SHP77 (cell line): ENCODE measurements at regions not wholly inside any gene's neighbourhood (a gene's known extent, or its start where the extent isn't known, plus 50 kb on each side); places are given as distances from the start of the nearest gene placed in this dataset.
A peak's percentile ranks its signal among the peaks of the same experiment; 100 is the strongest.
"Not testable (repeated sequence)": the region's sequence is repeated elsewhere in the genome, so short reads cannot be mapped to it uniquely, and the experiment has no call there.

Experiments
- DNase-seq, 2 experiments: peaks; one replicate each; lab custom pipeline; 2025; lab: John Stamatoyannopoulos, UW

DNA sequence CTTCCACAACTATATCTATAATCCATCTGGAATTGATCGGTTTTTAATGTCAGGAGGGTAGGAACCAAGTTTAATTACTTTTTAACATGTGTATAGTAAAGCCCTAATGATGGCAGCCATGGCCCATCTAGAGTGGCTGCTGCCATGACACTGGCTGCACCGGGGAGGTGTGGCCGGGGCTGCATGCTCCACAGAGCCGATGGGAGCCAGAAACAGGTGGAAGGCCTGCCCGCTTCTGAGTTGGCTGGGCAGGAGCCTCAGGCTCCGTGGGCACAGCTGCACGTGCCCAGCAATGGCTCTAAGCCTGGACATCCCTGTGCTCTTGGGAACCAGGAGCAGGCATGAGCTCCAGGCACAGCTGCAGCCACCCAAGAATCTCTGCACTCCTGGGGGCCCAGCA, 73.0 kb downstream of the GBP6 start:
- no peak for DNase-seq

DNA sequence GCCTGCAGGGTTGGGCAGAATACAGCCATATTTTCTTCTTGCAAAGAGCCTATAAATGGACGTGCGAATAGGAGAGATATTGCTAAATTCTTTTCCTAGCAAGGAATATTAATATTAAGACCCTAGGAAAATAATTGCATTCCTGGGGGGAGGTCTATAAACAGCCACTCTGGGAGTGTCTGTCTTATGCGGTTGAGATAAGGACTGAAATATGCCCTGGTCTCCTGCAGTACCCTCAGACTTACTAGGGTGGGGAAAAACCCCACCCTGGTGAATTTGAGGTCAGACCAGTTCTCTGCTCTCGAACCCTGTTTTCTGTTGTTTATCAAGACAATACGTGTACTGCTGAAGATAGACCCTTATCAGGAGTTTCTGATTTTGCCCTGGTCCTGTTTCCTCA, 74.4 kb downstream of the GBP6 start:
- DNase-seq = not testable (repeated sequence)

DNA sequence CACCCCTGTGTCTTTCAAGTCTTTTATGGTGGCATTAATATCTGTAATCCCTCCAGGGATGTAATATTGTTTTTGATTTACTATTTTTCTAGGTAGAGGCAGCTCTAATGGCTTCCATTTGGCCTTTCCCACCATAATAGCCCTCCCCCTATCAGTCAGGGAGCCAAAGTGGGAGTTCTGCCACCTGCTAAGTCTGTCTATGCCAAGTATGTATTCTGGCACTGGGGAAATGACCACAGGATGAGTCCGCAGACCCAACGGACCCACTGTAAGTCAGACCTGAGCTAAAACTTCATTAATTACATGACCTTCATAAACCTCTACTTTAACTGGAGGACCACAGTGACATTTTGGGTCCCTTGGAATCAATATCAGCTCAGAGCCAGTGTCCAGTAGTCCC, 77.1 kb downstream of the GBP6 start:
- no peak for DNase-seq

DNA sequence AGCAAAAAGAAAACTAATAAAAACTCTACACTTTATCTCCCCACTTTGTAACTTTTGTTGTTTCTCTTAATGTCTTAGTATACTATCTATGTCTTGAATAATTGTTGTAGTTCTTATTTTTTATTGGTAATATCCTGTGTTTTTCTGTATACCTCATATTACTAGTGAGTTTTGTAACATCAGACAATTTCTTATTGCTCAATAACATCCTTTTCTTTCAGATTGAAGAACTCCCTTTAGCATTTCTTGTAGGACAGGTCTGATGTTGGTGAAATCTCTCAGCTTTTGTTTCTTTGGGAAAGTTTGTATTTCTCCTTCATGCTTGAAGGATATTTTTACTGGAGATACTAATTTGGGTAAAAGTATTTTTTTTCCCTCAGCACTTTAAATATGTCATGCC, 79.8 kb upstream of the LRRC8B start:
- DNase-seq = no peak

DNA sequence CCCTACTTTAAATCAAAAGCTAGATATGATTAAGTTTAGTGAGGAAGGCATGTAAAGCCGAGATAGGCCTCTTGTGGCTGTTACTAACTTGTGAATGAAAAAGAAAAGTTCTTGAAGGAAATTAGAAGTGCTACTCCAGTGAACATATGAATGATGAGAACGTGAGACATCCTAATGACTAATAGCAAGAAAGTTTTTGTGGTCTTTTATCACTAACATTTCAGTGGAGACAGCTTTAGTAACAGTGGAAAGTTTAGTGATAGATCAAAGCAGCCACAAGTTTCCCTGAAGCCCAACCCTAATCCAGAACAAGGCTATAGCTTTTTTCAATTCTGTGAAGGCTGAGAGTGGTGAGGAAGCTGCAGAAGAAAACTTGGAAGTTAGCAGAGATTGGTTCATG, 73.6 kb upstream of the LRRC8B start:
- no peak for DNase-seq

DNA sequence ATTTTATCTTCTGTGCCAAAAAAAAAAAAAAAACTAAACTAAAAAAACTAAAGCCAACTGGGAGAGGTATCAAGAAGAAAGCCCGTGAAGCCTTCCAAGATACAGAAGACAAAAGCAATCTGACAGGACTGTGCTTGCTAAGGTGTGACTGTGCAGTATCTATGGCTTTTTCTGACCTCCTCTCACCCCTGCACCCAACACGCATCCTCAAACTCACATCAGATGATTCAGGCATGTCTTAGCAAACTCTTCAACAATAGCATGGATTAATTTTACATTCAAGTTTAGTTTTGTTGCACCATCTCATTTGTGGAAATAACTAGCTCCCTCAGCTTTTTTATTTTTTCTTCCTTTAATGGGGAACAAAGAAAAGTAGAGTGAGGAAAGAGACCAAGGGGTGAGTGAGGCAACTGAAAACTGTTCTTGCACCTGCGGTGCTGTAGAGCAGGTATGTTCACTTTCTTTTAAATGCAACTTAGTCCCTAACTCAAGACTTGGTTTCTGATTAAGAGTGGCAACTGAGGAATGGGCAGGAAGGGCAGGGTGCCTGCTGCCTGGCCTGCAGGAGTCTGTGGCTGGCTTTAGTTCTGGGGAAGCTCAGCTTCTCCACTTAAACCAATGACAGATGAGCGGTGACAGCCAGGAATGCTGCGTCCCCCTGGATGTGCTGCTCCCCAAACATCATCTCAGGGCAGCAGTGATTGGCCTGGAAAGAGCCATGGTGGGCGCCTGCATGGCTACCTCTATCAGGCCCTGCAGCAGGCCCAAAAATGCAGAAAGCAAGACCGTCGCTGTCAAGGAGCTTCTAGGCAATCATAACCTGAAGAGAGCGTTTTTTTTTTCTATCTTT, 71.3 kb upstream of the LRRC8B start:
- no peak for DNase-seq

DNA sequence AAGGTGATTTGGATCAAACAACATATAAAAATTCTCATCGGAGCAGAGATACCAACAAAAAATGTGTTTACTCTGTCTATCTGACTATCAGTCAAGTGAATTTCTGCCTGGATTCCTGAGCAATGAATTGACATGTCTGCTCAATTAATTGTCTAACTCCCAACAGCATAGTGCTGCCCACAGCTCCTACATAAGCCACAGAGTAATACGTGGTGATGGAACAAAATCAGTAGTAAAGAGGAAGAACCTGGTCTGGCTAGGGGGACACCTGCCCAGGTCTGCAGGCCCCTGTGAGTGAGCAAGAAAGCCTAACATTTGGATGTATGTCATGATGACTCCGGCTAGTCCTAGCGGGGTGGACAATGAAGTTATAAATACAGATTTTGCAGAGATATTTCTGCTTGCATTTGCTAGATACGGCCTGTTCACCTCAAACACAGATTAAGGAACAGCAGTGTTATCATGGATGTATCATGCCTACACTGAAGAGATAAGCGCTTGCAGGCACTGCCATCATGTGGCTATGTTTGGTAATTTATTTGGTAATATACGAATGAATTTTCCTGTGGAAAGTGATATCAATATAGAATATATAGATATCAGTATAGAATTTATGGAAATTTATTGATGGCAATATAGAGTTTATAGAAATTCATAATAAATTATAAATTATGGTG, 69.6 kb upstream of the LRRC8B start:
- DNase-seq = peak; percentile 31 to 56

DNA sequence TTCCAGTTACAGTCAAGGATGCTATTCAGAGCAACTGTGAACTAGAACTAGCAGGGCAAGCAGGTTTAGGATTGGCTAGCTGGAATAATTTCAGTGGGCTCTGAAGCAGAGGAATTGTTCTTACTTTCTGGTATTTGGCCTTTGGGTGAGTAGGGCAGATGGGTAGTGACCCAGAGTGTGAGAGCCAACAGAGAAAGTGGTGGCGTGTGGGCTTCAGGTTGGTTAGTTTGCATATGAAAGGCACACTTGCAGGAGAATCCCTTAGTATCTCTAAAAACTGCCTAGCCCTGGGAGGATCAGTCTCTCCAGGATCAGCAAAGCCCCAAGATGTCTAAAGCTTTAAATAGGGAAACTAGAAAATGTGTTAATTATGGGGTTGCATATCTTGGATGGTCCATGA, 67.6 kb upstream of the LRRC8B start:
- no peak for DNase-seq

DNA sequence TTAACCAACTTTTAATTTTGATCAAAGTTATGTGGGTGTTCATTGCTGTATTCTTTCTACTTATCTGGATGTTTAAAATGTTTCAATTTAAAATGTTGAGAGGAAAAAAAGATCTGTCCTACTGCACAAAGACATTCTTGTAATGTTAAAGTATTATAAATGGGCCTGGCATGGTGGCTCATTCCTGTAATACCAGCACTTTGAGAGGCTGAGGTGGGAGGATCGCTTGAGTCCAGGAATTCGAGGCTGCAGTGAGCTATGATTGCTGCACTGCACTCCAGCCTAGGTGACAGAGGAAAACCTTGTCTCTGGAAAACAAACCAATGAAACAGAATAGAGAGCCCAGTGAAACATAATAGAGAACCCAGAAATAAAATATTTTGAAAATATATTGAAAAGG, 65.5 kb upstream of the LRRC8B start:
- no peak for DNase-seq

DNA sequence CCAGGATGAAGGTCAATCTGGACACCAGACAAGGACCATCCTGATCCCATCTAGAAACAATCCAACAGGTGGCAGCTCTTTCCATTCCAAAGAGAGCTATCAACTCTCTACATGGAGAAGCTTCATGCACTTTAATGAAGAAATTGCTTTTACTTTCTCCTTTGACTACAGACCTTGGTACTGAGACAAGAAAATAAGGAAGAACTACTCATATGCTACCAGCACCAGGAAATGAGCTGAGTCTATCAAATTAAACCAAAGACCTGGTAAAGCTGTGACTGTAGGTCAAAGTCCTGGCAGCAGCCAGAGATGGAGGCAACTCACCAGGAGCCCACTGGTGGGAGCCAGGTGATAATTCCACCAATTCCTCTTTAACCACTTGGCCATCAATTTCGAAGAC, 64.3 kb upstream of the LRRC8B start:
- DNase-seq = no peak

DNA sequence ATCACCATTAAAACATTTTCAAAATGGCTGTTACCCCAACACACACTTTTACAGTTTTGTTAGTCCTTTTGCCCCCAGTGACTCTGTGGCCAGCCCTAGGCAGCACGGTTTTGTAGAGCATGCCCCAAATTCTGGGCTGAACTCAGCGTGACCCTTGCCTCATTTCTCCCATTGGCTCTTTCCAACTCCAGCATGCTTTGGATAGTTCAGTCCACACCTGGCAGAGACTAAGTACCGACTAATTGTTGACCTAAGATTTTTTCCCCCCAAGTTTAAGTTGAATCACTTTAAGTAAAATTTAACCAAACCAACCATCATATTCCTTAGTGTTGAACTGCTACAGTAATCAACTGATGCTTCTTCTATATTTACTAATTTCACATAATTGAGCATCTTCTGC, 62.4 kb upstream of the LRRC8B start:
- no peak for DNase-seq

DNA sequence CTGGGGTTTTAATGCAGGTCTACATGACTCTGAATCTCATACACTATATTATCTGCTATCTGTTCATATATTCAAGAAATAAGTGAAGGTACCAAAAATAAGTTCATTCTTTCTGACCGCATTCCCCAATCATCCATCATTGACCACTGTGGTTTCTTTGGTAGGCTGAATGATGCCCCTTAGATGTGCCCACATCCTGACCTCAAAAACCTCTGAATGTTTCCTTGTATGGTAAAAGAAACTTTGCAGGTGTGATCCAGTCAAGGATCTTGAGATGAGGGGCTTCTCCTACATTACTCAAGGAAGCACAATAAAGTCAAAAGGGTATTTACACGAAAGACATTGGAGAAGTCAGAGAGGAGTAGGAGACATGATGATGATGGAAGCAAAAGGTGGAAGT, 60.6 kb upstream of the LRRC8B start:
- DNase-seq = no peak

DNA sequence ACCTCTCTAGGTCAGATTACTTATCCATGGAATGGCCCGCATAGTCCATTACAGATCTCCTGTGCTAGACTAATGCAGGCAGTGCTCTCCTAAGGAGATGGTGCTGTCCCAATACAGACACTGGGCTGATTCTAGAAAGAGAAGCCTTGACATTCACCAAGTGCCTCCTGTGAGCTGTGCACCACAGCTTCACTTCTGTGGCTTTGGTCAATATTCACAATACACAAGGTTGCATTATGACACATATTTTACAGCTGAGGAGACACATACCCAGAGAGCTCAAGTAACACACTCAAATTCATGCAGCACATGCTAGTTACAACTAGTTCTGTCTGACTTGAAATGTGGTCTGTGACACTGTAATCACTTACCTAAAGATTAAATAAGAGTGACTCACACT, 59.4 kb upstream of the LRRC8B start:
- no peak for DNase-seq

DNA sequence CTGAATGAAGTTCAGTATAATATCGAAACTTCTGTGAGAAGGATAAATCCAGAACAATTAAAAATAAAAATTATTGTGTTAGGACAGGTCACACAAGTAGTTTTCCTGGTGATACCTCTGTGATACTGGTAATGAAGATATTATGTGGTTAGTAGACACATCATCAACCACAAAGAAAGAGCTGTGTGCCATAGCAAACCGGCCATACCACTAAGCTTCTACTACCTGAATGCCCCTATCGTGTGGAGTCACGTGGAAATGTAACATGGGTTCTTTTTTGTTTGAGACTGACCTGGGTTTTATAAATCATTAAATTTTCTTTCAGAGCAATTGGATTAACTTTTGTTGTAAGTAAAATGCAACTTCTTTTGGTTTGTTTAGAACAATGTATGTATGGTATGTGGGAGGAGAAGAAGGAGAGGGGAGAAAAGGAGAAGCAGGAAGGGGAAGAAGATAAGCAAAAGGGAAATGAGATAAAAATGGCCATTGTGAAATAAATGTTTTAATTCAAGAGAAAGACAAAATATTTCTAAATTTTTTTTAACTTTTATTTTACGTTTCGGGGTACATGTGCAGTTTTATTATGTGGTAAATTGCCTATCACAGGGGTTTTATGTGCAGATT, 58.2 kb upstream of the LRRC8B start:
- DNase-seq = no peak

DNA sequence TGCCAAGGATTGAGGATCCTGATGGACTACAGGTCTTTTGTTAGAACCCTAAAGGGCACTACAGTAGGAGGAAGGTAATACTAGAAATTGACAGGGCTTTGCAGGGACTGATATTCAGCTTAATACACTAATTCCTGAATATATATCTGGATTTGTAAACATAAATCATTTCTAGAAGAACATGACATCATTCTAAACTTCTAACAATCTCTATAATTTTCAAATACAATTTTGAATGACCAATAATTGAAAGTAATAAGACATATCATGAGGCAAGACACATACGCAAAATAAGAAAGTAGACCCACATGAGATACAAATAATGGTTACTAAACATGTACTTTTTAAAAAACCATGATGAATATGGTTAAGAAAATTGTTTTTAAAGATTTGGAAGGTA, 52.4 kb upstream of the LRRC8B start:
- no peak for DNase-seq

DNA sequence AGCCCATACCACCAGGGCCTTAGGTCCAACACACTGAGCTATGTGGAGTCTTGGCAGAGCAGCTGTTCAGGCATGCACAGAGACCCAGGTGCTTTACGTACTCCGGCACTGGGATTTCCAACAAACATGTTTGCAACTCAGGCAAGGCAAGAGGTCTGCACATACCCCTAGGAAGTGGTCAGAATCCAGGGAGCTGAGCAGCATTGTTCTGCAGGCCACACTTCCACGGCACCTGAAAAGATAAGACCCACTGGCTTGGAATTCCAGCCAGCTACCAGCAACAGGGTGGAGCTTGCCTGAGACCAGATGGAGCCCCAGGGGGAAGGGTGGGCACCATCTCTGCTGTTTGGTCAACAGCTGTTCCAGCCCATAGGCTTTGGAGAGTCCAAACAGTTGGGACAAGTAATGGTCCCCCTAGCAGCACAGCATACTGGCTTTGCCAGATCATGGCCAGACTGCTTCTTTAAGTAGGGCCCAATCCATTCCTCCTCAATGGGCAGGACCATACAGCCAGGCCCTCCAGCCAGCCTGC, 51.7 kb upstream of the LRRC8B start:
- DNase-seq = no peak
